Right renal cortex interstitium (tissue), 3 donors: ENCODE measurements at regions not wholly inside any gene's neighbourhood (a gene's known extent, or its start where the extent isn't known, plus 50 kb on each side); places are given as distances from the start of the nearest gene placed in this dataset.
"Not testable (repeated sequence)": the region's sequence is repeated elsewhere in the genome, so short reads cannot be mapped to it uniquely, and the experiment has no call there.

Source experiments
- DNase-seq, 3 donors: peaks; one replicate each; pipeline ENCODE4 v3.0.0-alpha.2; 2013; ENCODE audit warnings: low read depth in 3 of 3, low spot score in 2 of 3

- DNase-seq, result no peak
Measured at GRCh38 chr12:58301730-58302122, 360.4 kb downstream of the ATP23 start.

- no peak for DNase-seq
Measured at GRCh38 chr12:58302487-58303011, 361.2 kb downstream of the ATP23 start.

GRCh38 chr12:58306266-58307000, 365.1 kb downstream of the ATP23 start:
- no peak for DNase-seq

GRCh38 chr12:58309806-58310205, 368.4 kb downstream of the ATP23 start:
- DNase-seq, result no peak

- no peak for DNase-seq
Measured at GRCh38 chr12:58310368-58310767, 369.0 kb downstream of the ATP23 start.

GRCh38 chr12:58310809-58311622, 369.6 kb downstream of the ATP23 start:
- no peak for DNase-seq

GRCh38 chr12:58313091-58313855, 371.9 kb downstream of the ATP23 start:
- no peak for DNase-seq

GRCh38 chr12:58314610-58315009, 373.2 kb downstream of the ATP23 start:
- no peak for DNase-seq

- no peak for DNase-seq
Measured at GRCh38 chr12:58316926-58317325, 375.6 kb downstream of the ATP23 start.

- no peak for DNase-seq
Measured at GRCh38 chr12:58321414-58321813, 380.0 kb downstream of the ATP23 start.

- DNase-seq, result no peak
Measured at GRCh38 chr12:58323676-58324075, 382.3 kb downstream of the ATP23 start.

- DNase-seq, result no peak
Measured at GRCh38 chr12:58325561-58325960, 384.2 kb downstream of the ATP23 start.

GRCh38 chr12:58326534-58326933, 385.2 kb downstream of the ATP23 start:
- no peak for DNase-seq

- not testable (repeated sequence) for DNase-seq
Measured at GRCh38 chr12:58336581-58337242, 395.3 kb downstream of the ATP23 start.

GRCh38 chr12:58337539-58337938, 396.2 kb downstream of the ATP23 start:
- not testable (repeated sequence) for DNase-seq

- no peak for DNase-seq
Measured at GRCh38 chr12:58341791-58342190, 400.4 kb downstream of the ATP23 start.

GRCh38 chr12:58342736-58343135, 401.4 kb downstream of the ATP23 start:
- DNase-seq, result no peak

- DNase-seq, result no peak
Measured at GRCh38 chr12:58346032-58346632, 404.8 kb downstream of the ATP23 start.

- DNase-seq, result no peak
Measured at GRCh38 chr12:58347188-58347587, 405.8 kb downstream of the ATP23 start.

- DNase-seq, result no peak
Measured at GRCh38 chr12:58347691-58348090, 406.3 kb downstream of the ATP23 start.
